ENCODE measurements at regions not wholly inside any gene's neighbourhood (a gene's known extent, or its start where the extent isn't known, plus 50 kb on each side); places are given as distances from the start of the nearest gene placed in this dataset.

DNA sequence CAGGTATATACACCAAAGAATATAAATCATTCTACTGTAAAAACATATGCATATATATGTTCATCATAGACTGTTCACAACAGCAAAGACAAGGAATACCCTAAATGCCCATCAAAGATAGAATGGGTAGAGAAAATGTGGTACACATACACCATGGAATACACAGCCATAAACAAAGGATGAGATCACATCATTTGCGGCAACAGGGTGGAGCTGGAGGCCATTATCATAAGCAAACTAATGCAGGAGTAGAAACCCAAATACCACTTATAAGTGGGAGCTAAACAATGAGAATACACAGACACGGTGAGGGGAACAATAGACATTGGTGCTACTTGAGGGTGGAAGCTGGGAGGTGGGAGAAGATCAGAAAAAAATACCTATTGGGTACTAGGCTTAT is 117.6 kb downstream of the COX7C start:
- Histone ChIP-seq H4K20me1 (ENCODE audit: insufficient read depth, low read length) (no peaks in the 10 kb centered on the region), H3K79me2 (ENCODE audit: insufficient read depth, low read length) (no peaks in the 10 kb centered on the region), H3K27ac (ENCODE audit: low read depth in 1 of 2, low read length in 2 of 2) (no peak overlapping the region), H3K9ac (ENCODE audit: insufficient read depth, low read length, poor library complexity, severe bottlenecking) (no peak overlapping the region), H3K36me3 (replicated peaks in 1 of 2; ENCODE audit: control insufficient read depth in 1 of 2, insufficient read depth in 2 of 2, low read length in 2 of 2) (no peaks in the 10 kb centered on the region), H3K4me3 (replicated peaks in 1 of 3; ENCODE audit: low read depth in 2 of 3, low read length in 3 of 3) (no peak overlapping the region), H3K4me2 (replicated peaks; ENCODE audit: extremely low read depth, low read length, poor library complexity, severe bottlenecking) (no peak overlapping the region), H3K4me1 (ENCODE audit: control insufficient read depth in 1 of 2, insufficient read depth in 2 of 2, low read length in 2 of 2) (no peaks in the 10 kb centered on the region), H3K9me3 (replicated peaks in 1 of 2; ENCODE audit: control insufficient read depth in 1 of 2, insufficient read depth in 1 of 2, low read length in 2 of 2) (peaks cover 9 to 20% of the 10 kb centered on the region in 2 donors), H2AFZ (ENCODE audit: insufficient read depth, low read depth, low read length, poor library complexity, severe bottlenecking) (no peak overlapping the region), H3K27me3 (ENCODE audit: control insufficient read depth in 2 of 2, insufficient read depth in 2 of 2, low read length in 2 of 2) (no peaks in the 10 kb centered on the region)
- Mint-ChIP-seq H3K27me3 (ENCODE audit: low read depth in 3 of 3) (no peaks in the 10 kb centered on the region), H3K4me3 (no peak overlapping the region), H3K9me3 (peaks cover 11 to 24% (median 14%) of the 10 kb centered on the region in 7 donors), H3K36me3 (no peaks in the 10 kb centered on the region), H3K4me1 (no peaks in the 10 kb centered on the region), H3K27ac (no peak overlapping the region)
- no peak for DNase-seq
- TF ChIP-seq CTCF (IDR thresholded peaks at IDR 0.05): no peak
- intact Hi-C loops (cut with micrococcal nuclease): no loop called here
- WGBS (ENCODE audit: insufficient coverage): no CpG with 5 or more reads among the region's 2 CpGs

GRCh38 chr5:86737579-86737978 is 119.8 kb downstream of the COX7C start:
- H3K4me1 Mint-ChIP-seq: no peaks in the 10 kb centered on the region
- DNase-seq: no peak
- Histone ChIP-seq H3K4me3 (replicated peaks in 1 of 3; ENCODE audit: low read depth in 2 of 3, low read length in 3 of 3) (no peak overlapping the region), H3K36me3 (replicated peaks in 1 of 2; ENCODE audit: control insufficient read depth in 1 of 2, insufficient read depth in 2 of 2, low read length in 2 of 2) (no peaks in the 10 kb centered on the region), H3K27me3 (ENCODE audit: control insufficient read depth in 2 of 2, insufficient read depth in 2 of 2, low read length in 2 of 2) (no peaks in the 10 kb centered on the region), H3K4me2 (replicated peaks; ENCODE audit: extremely low read depth, low read length, poor library complexity, severe bottlenecking) (no peak overlapping the region), H3K79me2 (ENCODE audit: insufficient read depth, low read length) (no peaks in the 10 kb centered on the region), H3K27ac (ENCODE audit: low read depth in 1 of 2, low read length in 2 of 2) (no peak overlapping the region), H2AFZ (ENCODE audit: insufficient read depth, low read depth, low read length, poor library complexity, severe bottlenecking) (no peak overlapping the region), H3K9ac (ENCODE audit: insufficient read depth, low read length, poor library complexity, severe bottlenecking) (no peak overlapping the region), H3K9me3 (replicated peaks in 1 of 2; ENCODE audit: control insufficient read depth in 1 of 2, insufficient read depth in 1 of 2, low read length in 2 of 2) (peaks cover 9 to 10% of the 10 kb centered on the region in 2 donors), H3K4me1 (ENCODE audit: control insufficient read depth in 1 of 2, insufficient read depth in 2 of 2, low read length in 2 of 2) (no peaks in the 10 kb centered on the region), H4K20me1 (ENCODE audit: insufficient read depth, low read length) (no peaks in the 10 kb centered on the region)
- intact Hi-C loops (cut with micrococcal nuclease): no loop called here
- H3K27me3 Mint-ChIP-seq (ENCODE audit: low read depth in 3 of 3): no peaks in the 10 kb centered on the region
- no peaks in the 10 kb centered on the region for H3K36me3 Mint-ChIP-seq
- H3K9me3 Mint-ChIP-seq: peaks cover 4 to 18% (median 8%) of the 10 kb centered on the region in 7 donors
- no peak overlapping the region for H3K27ac Mint-ChIP-seq
- WGBS (ENCODE audit: insufficient coverage): no CpG with 5 or more reads among the region's 1 CpG
- no peak for TF ChIP-seq CTCF (IDR thresholded peaks at IDR 0.05)
- no peak overlapping the region for H3K4me3 Mint-ChIP-seq

Data from CD14-positive monocyte (primary cell).